ENCODE measurements at regions not wholly inside any gene's neighbourhood (a gene's known extent, or its start where the extent isn't known, plus 50 kb on each side); places are given as distances from the start of the nearest gene placed in this dataset.
"Not testable (repeated sequence)": the region's sequence is repeated elsewhere in the genome, so short reads cannot be mapped to it uniquely, and the experiment has no call there.

- not testable (repeated sequence) for TF ChIP-seq CTCF (IDR thresholded peaks at IDR 0.05; ENCODE audit: insufficient read depth, low read length, poor library complexity, severe bottlenecking); EZH2phosphoT487 (conservative IDR thresholded peaks at IDR 0.05; ENCODE audit: low read length)
Observed at GRCh38 chr17:30609682-30610081, 132.5 kb downstream of the GOSR1 start.
